ENCODE measurements at regions not wholly inside any gene's neighbourhood (a gene's known extent, or its start where the extent isn't known, plus 50 kb on each side); places are given as distances from the start of the nearest gene placed in this dataset.

- Histone ChIP-seq H3K4me1 (peaks cover 15% of the 10 kb centered on the region; the same call in 2 of the 3 replicates), H3K4me3 (no peak overlapping the region), H3K4me2 (peak overlapping the region; percentile 30; the same call in 1 of the 3 replicates), H3K9me3 (0 out of 3 replicates have a peak, but pooled peaks cover 3% of the 10 kb centered on the region), H3K27ac (peak overlapping the region; percentile 14 to 22; a peak in 3 of 6 replicates)
- WGBS (ENCODE audit: missing lambda C conversion rate): 63% methylated on average over 1 of the region's 1 CpG
- POLR2A ChIA-PET: no interaction called here
- TF ChIP-seq ESRRA (IDR thresholded peaks at IDR 0.05; ENCODE audit: borderline replicate concordance, low read length) (no peak), USF2 (IDR thresholded peaks at IDR 0.05) (no peak), SREBF2 (IDR thresholded peaks at IDR 0.05) (no peak), RAD21 (conservative IDR thresholded peaks at IDR 0.05 in 1 of 2, IDR thresholded peaks at IDR 0.05 in 1 of 2) (no peak), TP53 (CRISPR knock-in tag; IDR thresholded peaks at IDR 0.05) (no peak), HMGXB4 (CRISPR knock-in tag; IDR thresholded peaks at IDR 0.05; ENCODE audit: borderline replicate concordance) (no peak), NR3C1 (IDR thresholded peaks at IDR 0.05) (no peak), BHLHE40 (IDR thresholded peaks at IDR 0.05; ENCODE audit: low read depth, low read length) (no peak), ZFP36 (IDR thresholded peaks at IDR 0.05; ENCODE audit: borderline replicate concordance, partially characterized antibody) (no peak)
- ATAC-seq: peak in 1 of 2 experiments; percentile 46; a peak in 2 of 6 replicates
- no peak for FAIRE-seq
- CTCF ChIA-PET: interaction anchor here (0.7 kb wide), 1 partner anchor 17 kb away, joined by 3 read pairs; no protein-coding TSS in a partner anchor
- no peak for DNase-seq (ENCODE audit: low read depth in 1 of 2, low spot score in 1 of 2)
Measured at GRCh38 chr9:79220666-79221065, 351.1 kb upstream of the TLE4 start.

- no peak for FAIRE-seq
- H3K27ac ChIP-seq: peak overlapping the region; percentile 22 to 58; a peak in 4 of 6 replicates
- WGBS (ENCODE audit: missing lambda C conversion rate): 6% methylated on average over 1 of the region's 1 CpG
- no peak overlapping the region for H3K4me3 ChIP-seq
- DNase-seq (ENCODE audit: low read depth in 1 of 2, low spot score in 1 of 2): peak; percentile 7 to 52
- ChIA-PET CTCF (interaction anchor here (0.6 kb wide), 1 partner anchor 816 kb away, joined by 3 read pairs; no protein-coding TSS in a partner anchor), POLR2A (no interaction called here)
- peak overlapping the region; percentile 30; the same call in 1 of the 3 replicates for H3K4me2 ChIP-seq
- H3K4me1 ChIP-seq: peaks cover 15% of the 10 kb centered on the region; the same call in 2 of the 3 replicates
- TF ChIP-seq MAZ (IDR thresholded peaks at IDR 0.05; ENCODE audit: borderline replicate concordance, low read depth, low read length) (no peak), JUN (IDR thresholded peaks at IDR 0.05) (0 out of 5 replicates have a peak, but pooled peaks of 1 of the 2 experiments have one; percentile 35), ZSCAN20 (CRISPR knock-in tag; IDR thresholded peaks at IDR 0.05) (no peak), TP53 (CRISPR knock-in tag; IDR thresholded peaks at IDR 0.05) (no peak), USF2 (IDR thresholded peaks at IDR 0.05) (no peak), HEYL (CRISPR knock-in tag; IDR thresholded peaks at IDR 0.05) (no peak), POLR2AphosphoS2 (conservative IDR thresholded peaks at IDR 0.05; ENCODE audit: low read length) (no peak), SMC3 (IDR thresholded peaks at IDR 0.05) (0 out of 3 replicates have a peak, but pooled peaks have one; percentile 8), NFE2L2 (conservative IDR thresholded peaks at IDR 0.05; ENCODE audit: low read length) (no peak), CEBPB (IDR thresholded peaks at IDR 0.05) (peak; percentile 62 to 78; a peak in 3 of 4 replicates), JUNB (IDR thresholded peaks at IDR 0.05) (peak; percentile 66; the same call in 1 of the 2 replicates), EP300 (IDR thresholded peaks at IDR 0.05) (peak in 1 of 2 experiments; percentile 31; a peak in 2 of 5 replicates), FOSL2 (IDR thresholded peaks at IDR 0.05) (peak; percentile 68; the same call in 1 of the 2 replicates), FOSL2 (CRISPR knock-in tag; IDR thresholded peaks at IDR 0.05) (peak; percentile 52)
- 0 out of 3 replicates have a peak, but pooled peaks cover 3% of the 10 kb centered on the region for H3K9me3 ChIP-seq
- ATAC-seq: peak; percentile 79 to 91
Measured at GRCh38 chr9:79221084-79221483, 350.7 kb upstream of the TLE4 start.
